BLaER1 (cell line): ENCODE measurements at regions not wholly inside any gene's neighbourhood (a gene's known extent, or its start where the extent isn't known, plus 50 kb on each side); places are given as distances from the start of the nearest gene placed in this dataset.

Source experiments
- H3K27ac ChIP-seq: shearing (Covaris generic); formaldehyde crosslinking; 2 replicates; pipeline ENCODE4 v1.8.1; 2022
- H3K27me3 ChIP-seq: shearing (Covaris generic); formaldehyde crosslinking; 2 replicates; pipeline ENCODE4 v1.8.1; 2022
- H3K36me3 ChIP-seq: shearing (Covaris generic); formaldehyde crosslinking; 2 replicates; pipeline ENCODE4 v1.8.1; 2022
- H3K4me1 ChIP-seq: shearing (Covaris generic); formaldehyde crosslinking; 2 replicates; pipeline ENCODE4 v1.8.1; 2022
- H3K4me2 ChIP-seq: shearing (Covaris generic); formaldehyde crosslinking; 2 replicates; pipeline ENCODE4 v1.8.1; 2022
- H3K4me3 ChIP-seq: shearing (Covaris generic); formaldehyde crosslinking; 2 replicates; pipeline ENCODE4 v1.8.1; 2022
- H3K9ac ChIP-seq: shearing (Covaris generic); formaldehyde crosslinking; 2 replicates; pipeline ENCODE4 v1.8.1; 2022
- H3K9me3 ChIP-seq: shearing (Covaris generic); formaldehyde crosslinking; 2 replicates; pipeline ENCODE4 v1.8.1; 2022
- H4K20me1 ChIP-seq: shearing (Covaris generic); formaldehyde crosslinking; 2 replicates; pipeline ENCODE4 v1.8.1; 2022
- Cebpa-rat ChIP-seq: shearing (Covaris generic); IDR thresholded peaks from 2 replicates; pipeline ENCODE4 v1.8.1; 2022

- H3K9ac ChIP-seq = no peak overlapping the region
Measured at GRCh38 chr9:19662213-19662612, 126.6 kb downstream of the SLC24A2 start.

DNA sequence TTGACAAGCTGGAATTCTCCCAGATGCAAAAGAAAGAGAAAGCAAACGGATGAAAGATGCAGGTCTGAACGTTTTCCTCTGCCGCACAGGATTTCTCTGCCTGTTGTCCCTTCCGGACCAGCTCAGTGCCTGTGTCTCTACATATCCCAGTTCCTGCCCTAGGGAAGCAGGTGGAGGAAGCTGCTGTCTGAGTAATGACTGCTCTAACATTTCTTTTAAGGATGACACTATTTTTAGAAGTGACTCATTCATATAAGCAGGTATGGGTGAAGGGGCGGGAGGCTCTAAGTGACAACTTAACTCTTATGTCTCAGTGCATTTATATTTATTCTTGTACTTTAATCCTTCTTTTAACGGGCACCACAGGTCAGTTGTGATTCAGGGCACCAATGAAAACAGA is 128.8 kb downstream of the SLC24A2 start:
- no peak for TF ChIP-seq Cebpa-rat
- no peaks in the 10 kb centered on the region for H3K9me3 ChIP-seq
- H3K4me3 ChIP-seq = no peak overlapping the region
- H3K36me3 ChIP-seq = no peaks in the 10 kb centered on the region
- H3K4me2 ChIP-seq = no peak overlapping the region
- no peaks in the 10 kb centered on the region for H3K27me3 ChIP-seq
- peaks cover 4% of the 10 kb centered on the region; the same call in 1 of the 2 replicates for H3K4me1 ChIP-seq
- no peak overlapping the region for H3K9ac ChIP-seq
- no peaks in the 10 kb centered on the region for H4K20me1 ChIP-seq
- no peak overlapping the region for H3K27ac ChIP-seq

More at GRCh38 chr9:19662213-19662612, 126.6 kb downstream of the SLC24A2 start:
- no peaks in the 10 kb centered on the region for H4K20me1 ChIP-seq
- no peak overlapping the region for H3K27ac ChIP-seq
- H3K4me2 ChIP-seq = no peak overlapping the region
- H3K36me3 ChIP-seq = no peaks in the 10 kb centered on the region
- no peak for TF ChIP-seq Cebpa-rat
- H3K9me3 ChIP-seq = no peaks in the 10 kb centered on the region
- H3K27me3 ChIP-seq = no peaks in the 10 kb centered on the region
- H3K4me3 ChIP-seq = no peak overlapping the region
- H3K4me1 ChIP-seq = no peaks in the 10 kb centered on the region

- Histone ChIP-seq H3K9me3 (no peaks in the 10 kb centered on the region), H3K27ac (no peak overlapping the region), H3K4me2 (no peak overlapping the region), H3K4me1 (peaks cover 4% of the 10 kb centered on the region; the same call in 1 of the 2 replicates), H3K4me3 (no peak overlapping the region), H3K36me3 (no peaks in the 10 kb centered on the region), H4K20me1 (no peaks in the 10 kb centered on the region), H3K27me3 (no peaks in the 10 kb centered on the region), H3K9ac (no peak overlapping the region)
- TF ChIP-seq Cebpa-rat = no peak
Measured at GRCh38 chr9:19656704-19657103, 132.1 kb downstream of the SLC24A2 start.

DNA sequence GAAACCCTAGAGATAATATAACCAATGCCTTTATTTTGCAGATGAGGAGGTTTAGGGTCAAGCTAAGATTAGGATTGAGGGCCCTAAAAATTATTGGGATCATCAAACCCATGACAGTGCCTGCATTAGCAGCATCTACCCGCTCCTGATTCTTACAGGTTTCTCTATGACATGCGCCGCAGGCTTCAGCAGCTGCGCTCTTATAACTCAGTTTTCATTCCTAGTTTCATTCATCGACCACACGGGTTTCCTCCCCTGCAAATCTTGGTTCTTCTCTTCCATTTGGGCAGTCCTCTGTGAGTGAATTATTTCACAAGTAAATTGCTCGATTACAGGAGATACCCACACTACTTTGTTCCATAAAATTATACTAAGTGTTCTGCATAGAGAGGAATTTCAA is 137.2 kb downstream of the SLC24A2 start:
- H3K27ac ChIP-seq = no peak overlapping the region
- no peak overlapping the region for H3K4me3 ChIP-seq
- no peaks in the 10 kb centered on the region for H3K27me3 ChIP-seq
- no peak overlapping the region for H3K4me2 ChIP-seq
- peaks cover 4% of the 10 kb centered on the region; the same call in 1 of the 2 replicates for H3K4me1 ChIP-seq
- H3K9me3 ChIP-seq = no peaks in the 10 kb centered on the region
- no peaks in the 10 kb centered on the region for H3K36me3 ChIP-seq
- TF ChIP-seq Cebpa-rat = no peak
- H4K20me1 ChIP-seq = no peaks in the 10 kb centered on the region
- H3K9ac ChIP-seq = no peak overlapping the region

- no peaks in the 10 kb centered on the region for H3K9me3 ChIP-seq
- H3K36me3 ChIP-seq = no peaks in the 10 kb centered on the region
- TF ChIP-seq Cebpa-rat = no peak
- H3K4me3 ChIP-seq = no peak overlapping the region
- H3K27ac ChIP-seq = no peak overlapping the region
- H4K20me1 ChIP-seq = no peaks in the 10 kb centered on the region
- H3K4me2 ChIP-seq = no peak overlapping the region
- no peaks in the 10 kb centered on the region for H3K27me3 ChIP-seq
- no peak overlapping the region for H3K9ac ChIP-seq
- no peaks in the 10 kb centered on the region for H3K4me1 ChIP-seq
Measured at GRCh38 chr9:19650312-19650711, 138.5 kb downstream of the SLC24A2 start.

- no peak overlapping the region for H3K4me2 ChIP-seq
- no peak for TF ChIP-seq Cebpa-rat
- H3K9ac ChIP-seq = no peak overlapping the region
- no peaks in the 10 kb centered on the region for H3K4me1 ChIP-seq
- no peaks in the 10 kb centered on the region for H3K27me3 ChIP-seq
- H3K9me3 ChIP-seq = no peaks in the 10 kb centered on the region
- no peaks in the 10 kb centered on the region for H4K20me1 ChIP-seq
- no peak overlapping the region for H3K4me3 ChIP-seq
- H3K27ac ChIP-seq = no peak overlapping the region
- H3K36me3 ChIP-seq = no peaks in the 10 kb centered on the region
Measured at GRCh38 chr9:19649336-19650041, 139.3 kb downstream of the SLC24A2 start.

DNA sequence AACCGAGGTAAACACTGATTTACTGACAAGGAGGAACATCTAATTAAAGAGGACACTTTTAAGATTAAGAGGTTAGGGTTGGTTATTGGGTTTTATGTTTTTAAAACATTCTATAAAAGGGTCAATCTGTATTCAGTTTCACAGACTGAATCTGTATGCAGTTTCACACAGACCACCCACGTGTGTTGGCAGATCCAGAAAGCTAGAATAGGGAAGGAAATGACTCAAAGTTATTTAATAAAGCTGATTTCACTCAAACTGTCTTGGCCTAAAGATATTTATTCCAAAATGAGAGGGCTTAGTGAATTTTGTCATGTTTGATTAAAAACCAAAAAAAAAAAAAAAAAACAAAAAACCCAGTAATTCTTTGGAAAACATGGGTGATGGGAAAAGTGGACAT is 140.2 kb downstream of the SLC24A2 start:
- TF ChIP-seq Cebpa-rat = no peak
- Histone ChIP-seq H3K4me3 (no peak overlapping the region), H4K20me1 (no peaks in the 10 kb centered on the region), H3K27me3 (no peaks in the 10 kb centered on the region), H3K27ac (no peak overlapping the region), H3K4me1 (no peaks in the 10 kb centered on the region), H3K9ac (no peak overlapping the region), H3K36me3 (no peaks in the 10 kb centered on the region), H3K9me3 (no peaks in the 10 kb centered on the region), H3K4me2 (no peak overlapping the region)

GRCh38 chr9:19643875-19644274 is 145.0 kb downstream of the SLC24A2 start:
- Histone ChIP-seq H3K36me3 (no peaks in the 10 kb centered on the region), H3K9ac (no peak overlapping the region), H3K27ac (no peak overlapping the region), H3K4me2 (no peak overlapping the region), H3K4me3 (no peak overlapping the region), H3K27me3 (no peaks in the 10 kb centered on the region), H3K4me1 (no peaks in the 10 kb centered on the region), H4K20me1 (no peaks in the 10 kb centered on the region), H3K9me3 (no peaks in the 10 kb centered on the region)
- TF ChIP-seq Cebpa-rat = no peak

- Histone ChIP-seq H4K20me1 (no peaks in the 10 kb centered on the region), H3K4me2 (no peak overlapping the region), H3K9ac (no peak overlapping the region), H3K4me1 (no peaks in the 10 kb centered on the region), H3K27ac (no peak overlapping the region), H3K4me3 (no peak overlapping the region), H3K9me3 (no peaks in the 10 kb centered on the region), H3K36me3 (no peaks in the 10 kb centered on the region), H3K27me3 (no peaks in the 10 kb centered on the region)
- no peak for TF ChIP-seq Cebpa-rat
Measured at GRCh38 chr9:19642256-19642655, 146.6 kb downstream of the SLC24A2 start.

GRCh38 chr9:19641046-19641445 is 147.8 kb downstream of the SLC24A2 start:
- Histone ChIP-seq H3K36me3 (no peaks in the 10 kb centered on the region), H3K4me2 (no peak overlapping the region), H3K27ac (no peak overlapping the region), H3K9me3 (no peaks in the 10 kb centered on the region), H3K4me3 (no peak overlapping the region), H3K9ac (no peak overlapping the region), H3K4me1 (no peaks in the 10 kb centered on the region), H4K20me1 (no peaks in the 10 kb centered on the region), H3K27me3 (no peaks in the 10 kb centered on the region)
- no peak for TF ChIP-seq Cebpa-rat

- H3K27ac ChIP-seq = no peak overlapping the region
- H3K4me2 ChIP-seq = no peak overlapping the region
- H3K36me3 ChIP-seq = no peaks in the 10 kb centered on the region
- peaks cover 6% of the 10 kb centered on the region for H3K4me1 ChIP-seq
- no peak overlapping the region for H3K9ac ChIP-seq
- no peak overlapping the region for H3K4me3 ChIP-seq
- H4K20me1 ChIP-seq = no peaks in the 10 kb centered on the region
- no peaks in the 10 kb centered on the region for H3K9me3 ChIP-seq
- H3K27me3 ChIP-seq = no peaks in the 10 kb centered on the region
- TF ChIP-seq Cebpa-rat = no peak
Measured at GRCh38 chr9:19640014-19640413, 148.8 kb downstream of the SLC24A2 start.
